Sigmoid colon (tissue), 6 donors: ENCODE measurements at regions not wholly inside any gene's neighbourhood (a gene's known extent, or its start where the extent isn't known, plus 50 kb on each side); places are given as distances from the start of the nearest gene placed in this dataset.

ENCODE experiments used
- DNase-seq: peaks from one replicate; pipeline ENCODE4 v3.0.0-alpha.2; 2019
- H3K27ac ChIP-seq, 4 donors: fragments of 200-600 bp; sonication (generic); one replicate each; pipeline ENCODE4 v1.5.1; 2016 to 2019; ENCODE audit warnings: mild to moderate bottlenecking in 1 of 4
- H3K27me3 ChIP-seq, 3 donors: fragments of 200-600 bp; sonication (generic); one replicate each; pipeline ENCODE4 v1.5.1; 2019; ENCODE audit warnings: mild to moderate bottlenecking in 1 of 3
- H3K36me3 ChIP-seq, 4 donors: fragments of 200-600 bp; sonication (generic); one replicate each; pipeline ENCODE4 v1.5.1; 2016 to 2019
- H3K4me1 ChIP-seq, 4 donors: fragments of 200-600 bp; sonication (generic); one replicate each; pipeline ENCODE4 v1.5.1; 2017 to 2019
- H3K4me3 ChIP-seq, 4 donors: fragments of 200-600 bp; sonication (generic); one replicate each; pipeline ENCODE4 v1.5.1; 2017 to 2019; ENCODE audit warnings: mild to moderate bottlenecking in 2 of 4, moderate library complexity in 1 of 4
- H3K9me3 ChIP-seq, 4 donors: fragments of 200-600 bp in 3 of 4; sonication (generic) in 3 of 4; one replicate each; pipeline versions ENCODE4 v1.5.1 to v1.6.1; 2013 to 2019
- CTCF ChIP-seq, 4 experiments: fragments of 450-650 bp in 3 of 4; fragments of 200-600 bp in 1 of 4; IDR thresholded peaks; one replicate each; pipeline ENCODE4 v1.5.1; 2016 to 2019; ENCODE audit warnings: antibody characterized with exemption in 4 of 4, mild to moderate bottlenecking in 3 of 4, moderate library complexity in 2 of 4
- EP300 ChIP-seq, 4 donors: sonication (generic); formaldehyde crosslinking; IDR thresholded peaks; one replicate each; pipeline ENCODE4 v1.6.1; 2017; ENCODE audit warnings: antibody characterized with exemption in 4 of 4
- POLR2A ChIP-seq, 2 donors: fragments of 450-650 bp; IDR thresholded peaks; one replicate each; pipeline ENCODE4 v1.6.1; 2016; ENCODE audit warnings: antibody characterized with exemption in 2 of 2, mild to moderate bottlenecking in 2 of 2, moderate library complexity in 2 of 2
- POLR2AphosphoS5 ChIP-seq, 4 donors: sonication (generic); formaldehyde crosslinking; IDR thresholded peaks; one replicate each; pipeline ENCODE4 v1.6.1; 2017; ENCODE audit warnings: antibody characterized with exemption in 4 of 4
- WGBS, 2 donors: extraction: QIAGEN DNeasy Blood & Tissue Kit; methylation state at CpG; one replicate each; pipeline ENCODE4 v1.1.7; 2013; 5-methylcytosine and 5-hydroxymethylcytosine counted together
- intact Hi-C: fragments of 100-400 bp; cut with DNase I; formaldehyde crosslinking; loops from one replicate; pipeline ENCODE4 v1.15.1; 2023
- donor health status: healthy with polysubstance abuse.
- donor health status: healthy.

GRCh38 chr12:105740970-105741725 lies 397.6 kb downstream of the NUAK1 start:
- WGBS, 2 donors, result 48 to 58% methylated on average over 9 of the region's 9 CpGs
- peak; percentile 70 for DNase-seq

GRCh38 chr12:105741786-105742566 lies 396.8 kb downstream of the NUAK1 start:
- no peak for DNase-seq
- Histone ChIP-seq H3K27me3 (no peaks in the 10 kb centered on the region), H3K9me3 (no peaks in the 10 kb centered on the region), H3K4me3 (no peak overlapping the region), H3K27ac (peak overlapping the region in 3 of 4 donors; percentile 5 to 36 (median 12)), H3K36me3 (no peaks in the 10 kb centered on the region), H3K4me1 (peaks cover 0 to 21% (median 15%) of the 10 kb centered on the region in 4 donors)
- 66 to 74% methylated on average over 9 of the region's 9 CpGs for WGBS, 2 donors
- intact Hi-C loops, result no loop called here
- TF ChIP-seq POLR2A (IDR thresholded peaks at IDR 0.05) (no peak), POLR2AphosphoS5 (IDR thresholded peaks at IDR 0.05) (no peak), EP300 (IDR thresholded peaks at IDR 0.05) (no peak)

More at GRCh38 chr12:105740970-105741725, 397.6 kb downstream of the NUAK1 start:
- Histone ChIP-seq H3K4me1 (peaks cover 0 to 21% (median 15%) of the 10 kb centered on the region in 4 donors), H3K9me3 (no peaks in the 10 kb centered on the region), H3K36me3 (no peaks in the 10 kb centered on the region), H3K4me3 (no peak overlapping the region), H3K27ac (peak overlapping the region in 2 of 4 donors; percentile 5 to 36), H3K27me3 (no peaks in the 10 kb centered on the region)
- intact Hi-C loops, result no loop called here
- TF ChIP-seq POLR2AphosphoS5 (IDR thresholded peaks at IDR 0.05) (no peak), EP300 (IDR thresholded peaks at IDR 0.05) (no peak), CTCF (IDR thresholded peaks at IDR 0.05) (no peak), POLR2A (IDR thresholded peaks at IDR 0.05) (no peak)

GRCh38 chr12:105742567-105742874 lies 396.2 kb downstream of the NUAK1 start:
- TF ChIP-seq POLR2A (IDR thresholded peaks at IDR 0.05), result no peak
- TF ChIP-seq CTCF (IDR thresholded peaks at IDR 0.05), result no peak
- TF ChIP-seq POLR2AphosphoS5 (IDR thresholded peaks at IDR 0.05), result no peak
- no peak for TF ChIP-seq EP300 (IDR thresholded peaks at IDR 0.05)
- H3K4me3 ChIP-seq, result no peak overlapping the region
- intact Hi-C loops, result no loop called here
- no peaks in the 10 kb centered on the region for H3K27me3 ChIP-seq
- 77 to 79% methylated on average over 3 of the region's 3 CpGs for WGBS, 2 donors
- H3K9me3 ChIP-seq, result no peaks in the 10 kb centered on the region
- peak overlapping the region in 2 of 4 donors; percentile 11 to 12 for H3K27ac ChIP-seq
- no peaks in the 10 kb centered on the region for H3K36me3 ChIP-seq
- H3K4me1 ChIP-seq, result peaks cover 0 to 21% (median 15%) of the 10 kb centered on the region in 4 donors
- DNase-seq, result no peak

- peaks cover 0 to 34% (median 26%) of the 10 kb centered on the region in 4 donors for H3K4me1 ChIP-seq
Observed at GRCh38 chr12:105744371-105745058, 394.2 kb downstream of the NUAK1 start.

More at GRCh38 chr12:105744371-105745058, 394.2 kb downstream of the NUAK1 start:
- TF ChIP-seq CTCF (IDR thresholded peaks at IDR 0.05) (no peak), POLR2AphosphoS5 (IDR thresholded peaks at IDR 0.05) (no peak), EP300 (IDR thresholded peaks at IDR 0.05) (no peak), POLR2A (IDR thresholded peaks at IDR 0.05) (no peak)
- no peak overlapping the region for H3K27ac ChIP-seq
- WGBS, 2 donors, result 89 to 97% methylated on average over 4 of the region's 4 CpGs
- DNase-seq, result no peak
- intact Hi-C loops, result no loop called here
- no peaks in the 10 kb centered on the region for H3K9me3 ChIP-seq
- no peaks in the 10 kb centered on the region for H3K27me3 ChIP-seq
- no peak overlapping the region for H3K4me3 ChIP-seq
- H3K36me3 ChIP-seq, result no peaks in the 10 kb centered on the region
